ENCODE measurements at regions not wholly inside any gene's neighbourhood (a gene's known extent, or its start where the extent isn't known, plus 50 kb on each side); places are given as distances from the start of the nearest gene placed in this dataset.
"Not testable (repeated sequence)": the region's sequence is repeated elsewhere in the genome, so short reads cannot be mapped to it uniquely, and the experiment has no call there.

DNA sequence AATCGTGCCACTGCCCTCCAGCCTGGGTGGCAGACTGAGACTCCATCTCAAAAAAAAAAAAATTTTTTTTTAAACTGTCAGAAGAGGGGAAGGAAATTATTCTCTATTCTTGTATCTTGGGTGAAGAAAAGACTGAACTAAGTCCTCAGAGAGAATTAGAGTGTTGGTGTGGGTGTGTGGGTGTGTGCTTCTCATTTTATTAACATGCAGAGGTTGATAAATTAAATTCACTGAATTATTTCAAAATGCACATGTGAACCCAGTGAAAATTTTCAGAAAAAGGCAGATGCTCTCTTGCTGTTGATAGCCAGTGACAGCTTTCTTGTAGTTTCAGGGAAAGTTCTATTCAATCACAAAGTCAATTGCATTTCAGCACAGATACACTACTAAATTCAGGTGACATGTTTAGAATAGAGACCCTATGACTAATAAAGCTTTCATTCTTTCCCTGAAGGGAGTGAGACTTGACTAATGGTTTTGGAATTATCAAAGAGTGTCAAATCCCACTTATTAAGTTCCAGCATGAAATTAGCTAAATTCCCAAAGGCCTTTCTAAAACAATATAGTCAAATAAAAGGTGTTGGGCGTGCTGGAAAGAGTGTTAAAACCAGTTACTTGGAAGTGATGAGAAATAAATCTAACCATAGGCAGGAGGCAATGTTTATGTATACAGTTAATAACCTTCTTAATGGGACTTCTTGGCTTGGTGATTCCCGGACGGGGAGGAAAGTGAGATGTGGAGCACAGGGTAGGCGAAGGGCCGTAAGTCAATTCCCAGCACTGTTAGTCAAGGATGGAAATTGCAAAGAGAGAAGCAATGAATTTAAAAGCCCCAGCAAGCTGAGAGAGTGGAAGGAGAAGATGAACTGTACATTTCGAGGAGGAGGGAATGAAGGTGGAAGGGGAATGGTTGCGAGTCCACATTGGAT is 103.2 kb upstream of the SPATA31D4 start:
- no peak for DNase-seq (ENCODE audit: low read depth)
- H3K4me3 ChIP-seq (ENCODE audit: low read depth, low read length), result no peak overlapping the region
- in situ Hi-C loops (cut with HindIII; ENCODE audit: low sequenced_read_pairs), result loop anchor here (25.0 kb wide), 1 partner anchor 787 kb away; no protein-coding TSS in a partner anchor
- no peak for TF ChIP-seq CTCF (IDR thresholded peaks at IDR 0.05; ENCODE audit: low read depth, low read length, missing control alignments)

DNA sequence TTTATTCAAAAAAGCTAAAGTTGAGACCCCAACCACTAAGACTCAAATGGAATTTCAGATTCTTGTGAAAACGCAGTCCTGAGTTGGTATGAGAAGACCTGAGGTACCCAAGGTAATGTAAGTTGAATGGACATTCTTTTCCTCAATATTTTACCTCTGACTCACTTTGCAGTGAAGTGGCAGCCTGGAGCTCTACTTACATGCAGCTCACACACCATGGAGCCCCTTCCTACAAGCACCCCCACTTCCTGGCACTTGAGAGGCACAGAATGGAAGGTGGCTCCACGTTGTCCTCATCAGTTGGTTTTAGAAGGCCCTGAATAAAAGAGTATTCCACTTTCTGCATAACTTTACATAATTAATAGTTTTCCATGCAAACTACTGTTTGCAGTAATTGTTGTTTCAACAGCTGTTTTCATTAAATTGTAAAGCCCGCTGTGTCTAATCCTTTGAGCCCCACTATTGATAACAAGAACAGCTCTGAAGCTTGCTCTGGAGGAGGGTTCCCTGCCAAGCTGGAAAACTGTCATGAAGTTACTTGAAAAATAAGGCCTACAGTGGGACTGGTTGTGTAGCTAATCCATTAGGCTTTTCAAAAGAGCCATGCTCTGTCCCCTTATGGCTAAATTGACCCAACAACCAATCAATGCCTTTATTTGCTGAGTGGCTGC is 102.2 kb upstream of the SPATA31D4 start:
- H3K4me3 ChIP-seq (ENCODE audit: low read depth, low read length), result no peak overlapping the region
- no peak for DNase-seq (ENCODE audit: low read depth)
- no peak for TF ChIP-seq CTCF (IDR thresholded peaks at IDR 0.05; ENCODE audit: low read depth, low read length, missing control alignments)
- in situ Hi-C loops (cut with HindIII; ENCODE audit: low sequenced_read_pairs), result loop anchor here (25.0 kb wide), 1 partner anchor 786 kb away; no protein-coding TSS in a partner anchor

- TF ChIP-seq CTCF (IDR thresholded peaks at IDR 0.05; ENCODE audit: low read depth, low read length, missing control alignments), result peak; percentile 15
- peak; percentile 76 for DNase-seq (ENCODE audit: low read depth)
- no peak overlapping the region for H3K4me3 ChIP-seq (ENCODE audit: low read depth, low read length)
- in situ Hi-C loops (cut with HindIII; ENCODE audit: low sequenced_read_pairs), result loop anchor here (25.0 kb wide), 1 partner anchor 786 kb away; no protein-coding TSS in a partner anchor
Measured at GRCh38 chr9:81826517-81826906, 101.7 kb upstream of the SPATA31D4 start.

DNA sequence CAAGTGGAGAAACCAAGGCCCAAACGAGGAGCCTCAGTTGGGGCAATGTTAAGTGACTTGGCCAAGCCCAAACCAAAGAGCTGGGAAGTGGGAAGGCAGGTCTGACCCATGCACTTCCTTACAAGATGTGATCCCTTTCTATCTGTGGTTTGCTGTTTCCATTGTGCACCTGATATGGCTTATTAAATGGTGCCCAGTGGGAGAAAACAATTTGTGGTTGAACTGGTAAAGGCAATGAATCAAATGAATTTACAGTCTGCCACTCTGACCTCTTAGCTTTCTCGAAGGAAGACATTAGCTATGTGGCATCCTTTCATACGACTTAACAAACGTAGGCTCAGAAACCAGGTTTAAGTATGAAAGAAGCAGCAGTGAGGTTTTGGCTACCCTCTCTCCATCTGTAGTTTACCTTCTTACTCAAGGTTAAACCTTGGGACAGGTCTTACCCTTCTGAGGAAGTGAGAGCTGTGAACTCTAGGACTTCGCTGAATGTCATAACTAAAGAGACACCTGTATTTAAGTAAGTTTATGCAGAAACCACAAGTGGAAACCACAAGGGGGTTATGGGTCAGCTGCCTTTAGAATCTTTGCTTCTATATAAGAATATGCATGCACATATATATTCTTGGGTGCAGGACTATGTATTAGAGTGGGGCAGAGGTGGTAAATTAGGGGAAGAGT is 100.5 kb upstream of the SPATA31D4 start:
- DNase-seq (ENCODE audit: low read depth), result no peak
- no peak for TF ChIP-seq CTCF (IDR thresholded peaks at IDR 0.05; ENCODE audit: low read depth, low read length, missing control alignments)
- in situ Hi-C loops (cut with HindIII; ENCODE audit: low sequenced_read_pairs), result loop anchor here (25.0 kb wide), 1 partner anchor 785 kb away; no protein-coding TSS in a partner anchor

GRCh38 chr9:81829195-81829882 is 98.9 kb upstream of the SPATA31D4 start:
- TF ChIP-seq CTCF (IDR thresholded peaks at IDR 0.05; ENCODE audit: low read depth, low read length, missing control alignments), result no peak
- no peak for DNase-seq (ENCODE audit: low read depth)
- in situ Hi-C loops (cut with HindIII; ENCODE audit: low sequenced_read_pairs), result loop anchor here (25.0 kb wide), 1 partner anchor 783 kb away; no protein-coding TSS in a partner anchor
- no peak overlapping the region for H3K4me3 ChIP-seq (ENCODE audit: low read depth, low read length)

More for the DNA sequence above, 100.5 kb upstream of the SPATA31D4 start:
- no peak overlapping the region for H3K4me3 ChIP-seq (ENCODE audit: low read depth, low read length)

DNA sequence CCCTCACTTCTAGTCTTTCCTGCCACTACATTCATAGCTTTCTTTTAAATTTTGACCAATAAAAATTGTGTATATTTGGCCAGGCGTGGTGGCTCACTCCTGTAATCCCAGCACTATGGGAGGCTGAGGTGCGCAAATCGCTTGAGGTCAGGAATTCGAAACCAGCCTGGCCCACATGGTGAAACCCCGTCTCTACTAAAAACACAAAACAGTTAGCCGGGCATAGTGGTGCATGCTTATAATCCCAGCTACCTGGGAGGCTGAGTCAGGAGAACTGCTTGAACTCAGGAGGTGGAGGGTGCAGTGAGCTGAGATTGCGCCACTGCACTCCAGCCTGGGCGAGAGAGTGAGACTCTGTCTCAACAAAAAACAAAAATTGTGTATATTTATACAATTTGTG is 97.8 kb upstream of the SPATA31D4 start:
- H3K4me3 ChIP-seq (ENCODE audit: low read depth, low read length); DNase-seq (ENCODE audit: low read depth): not testable (repeated sequence)
- in situ Hi-C loops (cut with HindIII; ENCODE audit: low sequenced_read_pairs), result loop anchor here (25.0 kb wide), 1 partner anchor 782 kb away; no protein-coding TSS in a partner anchor
